PC-3 (cell line): ENCODE measurements at regions not wholly inside any gene's neighbourhood (a gene's known extent, or its start where the extent isn't known, plus 50 kb on each side); places are given as distances from the start of the nearest gene placed in this dataset.

Source experiments
- ATAC-seq: fragments of 200-7000 bp; cut with Tn5 transposase; 2 replicates; pipeline ENCODE4 v1.9.1; 2020; ENCODE audit warnings: mild to moderate bottlenecking, moderate library complexity
- BruUV-seq: library from RNA; stranded (reverse); fragments of 400-500 nt; replicated peaks from 2 replicates; lab custom pipeline; 2021; lab: Mats Ljungman, UMichigan
- CTCF ChIA-PET: fragments of 300-600 bp; sonication (Branson Sonifier 250); formaldehyde crosslinking; loops from one replicate; lab custom pipeline; 2022; ENCODE audit warnings: antibody characterized with exemption; lab: Charles Lee
- POLR2A ChIA-PET: fragments of 300-600 bp; sonication (Branson Sonifier 250); formaldehyde crosslinking; loops from one replicate; lab custom pipeline; 2022; ENCODE audit warnings: antibody characterized with exemption; ENCODE audit not compliant: unreplicated experiment; lab: Charles Lee
- DNase-seq: peaks from one replicate; pipeline ENCODE4 v3.0.0-alpha.2; 2015
- H2AFZ ChIP-seq: fragments of 300-600 bp; sonication (generic); 2 replicates; pipeline ENCODE4 v1.6.0; 2016; ENCODE audit warnings: antibody characterized with exemption, low read length
- H3F3A ChIP-seq: fragments of 300-600 bp; sonication (generic); one replicate; pipeline ENCODE4 v1.6.0; 2017; ENCODE audit warnings: antibody characterized with exemption, low read length, control low read depth, mild to moderate bottlenecking; ENCODE audit not compliant: unreplicated experiment
- H3K27ac ChIP-seq: fragments of 300-600 bp; sonication (generic); 2 replicates; pipeline ENCODE4 v1.5.1; 2016; ENCODE audit warnings: mild to moderate bottlenecking, low read length
- H3K27me3 ChIP-seq: fragments of 300-600 bp; sonication (generic); 2 replicates; pipeline ENCODE4 v1.6.1; 2016; ENCODE audit warnings: low read length, mixed read lengths
- H3K36me3 ChIP-seq: fragments of 300-600 bp; sonication (generic); 2 replicates; pipeline ENCODE4 v1.6.1; 2016; ENCODE audit warnings: low read depth, mixed run types, low read length, mixed read lengths
- H3K4me1 ChIP-seq: fragments of 300-600 bp; sonication (generic); 2 replicates; pipeline ENCODE4 v1.5.1; 2016; ENCODE audit warnings: low read length; ENCODE audit not compliant: insufficient read depth
- H3K4me2 ChIP-seq: fragments of 300-600 bp; sonication (generic); 2 replicates; pipeline ENCODE4 v1.6.0; 2016; ENCODE audit warnings: low read length
- H3K4me3 ChIP-seq: fragments of 300-600 bp; sonication (generic); 2 replicates; pipeline ENCODE4 v1.5.1; 2016; ENCODE audit warnings: mild to moderate bottlenecking, low read length, mixed read lengths
- H3K79me2 ChIP-seq: fragments of 300-600 bp; sonication (generic); 2 replicates; pipeline ENCODE4 v1.6.1; 2017; ENCODE audit warnings: low read length, mixed read lengths
- H3K9ac ChIP-seq: fragments of 300-600 bp; sonication (generic); 2 replicates; pipeline ENCODE4 v1.6.0; 2016; ENCODE audit warnings: mild to moderate bottlenecking, low read length
- H3K9me2 ChIP-seq: fragments of 300-600 bp; sonication (generic); replicated peaks from 2 replicates; pipeline ENCODE4 v1.6.1; 2016; ENCODE audit warnings: mixed run types, low read length, mixed read lengths
- H3K9me3 ChIP-seq: fragments of 300-600 bp; sonication (generic); 2 replicates; pipeline ENCODE4 v1.6.1; 2016; ENCODE audit warnings: low read length, mixed read lengths
- H4K20me1 ChIP-seq: fragments of 300-600 bp; sonication (generic); 2 replicates; pipeline ENCODE4 v1.6.1; 2016; ENCODE audit warnings: low read length, mixed read lengths
- CTCF ChIP-seq: fragments of 300-600 bp; sonication (generic); conservative IDR thresholded peaks from 2 replicates; pipeline ENCODE4 v1.5.1; 2017; ENCODE audit warnings: antibody characterized with exemption, low read depth, mild to moderate bottlenecking, low read length
- EZH2 ChIP-seq: fragments of 300-600 bp; sonication (generic); IDR thresholded peaks from one replicate; pipeline ENCODE4 v1.6.1; 2017; ENCODE audit warnings: antibody characterized with exemption, mild to moderate bottlenecking, low read length; ENCODE audit not compliant: unreplicated experiment
- EZH2phosphoT487 ChIP-seq: fragments of 300-600 bp; sonication (generic); IDR thresholded peaks from 2 replicates; pipeline ENCODE4 v1.6.1; 2018; ENCODE audit warnings: mild to moderate bottlenecking, antibody characterized with exemption, low read length, borderline replicate concordance
- intact Hi-C: fragments of 100-400 bp; cut with micrococcal nuclease; formaldehyde crosslinking; loops from 2 replicates; pipeline ENCODE4 v1.9.0; 2023

GRCh38 chr2:8631465-8632005 is 50.3 kb upstream of the ID2 start:
- intact Hi-C loops = no loop called here
- Histone ChIP-seq H3K27ac (no peak overlapping the region), H3K79me2 (no peaks in the 10 kb centered on the region), H3K9me3 (no peaks in the 10 kb centered on the region), H3K4me1 (peaks cover 18% of the 10 kb centered on the region), H3K4me2 (no peak overlapping the region), H3K27me3 (no peaks in the 10 kb centered on the region), H3K4me3 (no peak overlapping the region), H2AFZ (no peak overlapping the region), H3K9me2 (no peaks in the 10 kb centered on the region), H4K20me1 (no peaks in the 10 kb centered on the region), H3K9ac (no peak overlapping the region), H3K36me3 (no peaks in the 10 kb centered on the region), H3F3A (no peaks in the 10 kb centered on the region)
- no TSS peak for BruUV-seq
- no peak for DNase-seq
- ChIA-PET POLR2A (no interaction called here), CTCF (no interaction called here)
- no peak for TF ChIP-seq CTCF
- no peak for TF ChIP-seq EZH2phosphoT487
- no peak for TF ChIP-seq EZH2
- no peak for ATAC-seq
